ENCODE measurements at regions not wholly inside any gene's neighbourhood (a gene's known extent, or its start where the extent isn't known, plus 50 kb on each side); places are given as distances from the start of the nearest gene placed in this dataset.
"Not testable (repeated sequence)": the region's sequence is repeated elsewhere in the genome, so short reads cannot be mapped to it uniquely, and the experiment has no call there.

GRCh38 chr20:51175156-51175555, 152.2 kb upstream of the KCNG1 start:
- peaks cover 11% of the 10 kb centered on the region for H3K27me3 ChIP-seq (ENCODE audit: low read depth)
- no peak for DNase-seq (ENCODE audit: low spot score in 2 of 2)
- no peaks in the 10 kb centered on the region for H3K36me3 ChIP-seq (replicated peaks)
- no peaks in the 10 kb centered on the region for H3K4me1 ChIP-seq
- H3K9me3 ChIP-seq: no peaks in the 10 kb centered on the region
- in situ Hi-C loops (cut with MboI; ENCODE audit: low sequenced_read_pairs): no loop called here
- no peak overlapping the region for H3K4me3 ChIP-seq

GRCh38 chr20:51174536-51174935, 151.6 kb upstream of the KCNG1 start:
- Histone ChIP-seq H3K4me1 (no peaks in the 10 kb centered on the region), H3K27me3 (ENCODE audit: low read depth) (peaks cover 8% of the 10 kb centered on the region), H3K36me3 (replicated peaks) (no peaks in the 10 kb centered on the region), H3K9me3 (no peaks in the 10 kb centered on the region), H3K4me3 (no peak overlapping the region)
- DNase-seq (ENCODE audit: low spot score in 2 of 2): no peak
- in situ Hi-C loops (cut with MboI; ENCODE audit: low sequenced_read_pairs): no loop called here

- Histone ChIP-seq H3K36me3 (replicated peaks) (no peaks in the 10 kb centered on the region), H3K27me3 (ENCODE audit: low read depth) (peaks cover 7% of the 10 kb centered on the region; the same call in 1 of the 2 replicates), H3K9me3 (no peaks in the 10 kb centered on the region), H3K4me3 (no peak overlapping the region), H3K4me1 (no peaks in the 10 kb centered on the region)
- DNase-seq (ENCODE audit: low spot score in 2 of 2): no peak
- in situ Hi-C loops (cut with MboI; ENCODE audit: low sequenced_read_pairs): no loop called here
These were observed 149.9 kb upstream of the KCNG1 start for GRCh38 chr20:51172558-51173428.

DNA sequence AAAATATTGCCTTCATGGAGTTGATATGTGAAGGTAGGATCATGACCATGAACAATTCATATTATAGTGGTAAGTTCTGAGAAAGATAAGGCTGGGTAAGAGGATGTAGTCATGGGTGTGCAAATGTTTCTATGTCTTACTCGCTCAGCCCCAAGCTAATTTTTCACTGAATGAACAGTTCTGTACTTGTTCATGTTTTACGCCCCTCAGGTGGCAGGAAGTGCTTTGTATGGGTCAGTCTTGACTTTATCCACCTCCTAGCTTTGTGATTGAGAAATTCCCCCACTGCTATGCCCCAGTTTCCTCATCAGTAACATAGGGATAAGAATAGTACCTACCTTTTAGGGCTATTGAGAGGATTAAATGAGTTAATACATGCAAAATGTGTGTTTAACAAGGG, 148.2 kb upstream of the KCNG1 start:
- Histone ChIP-seq H3K4me1 (no peaks in the 10 kb centered on the region), H3K27me3 (ENCODE audit: low read depth) (peaks cover 7% of the 10 kb centered on the region; the same call in 1 of the 2 replicates), H3K9me3 (no peaks in the 10 kb centered on the region), H3K36me3 (replicated peaks) (no peaks in the 10 kb centered on the region), H3K4me3 (no peak overlapping the region)
- in situ Hi-C loops (cut with MboI; ENCODE audit: low sequenced_read_pairs): no loop called here
- DNase-seq (ENCODE audit: low spot score in 2 of 2): no peak

GRCh38 chr20:51169813-51170212, 146.9 kb upstream of the KCNG1 start:
- Histone ChIP-seq H3K27me3 (ENCODE audit: low read depth) (0 out of 2 replicates have a peak, but pooled peaks cover 3% of the 10 kb centered on the region), H3K4me3 (no peak overlapping the region), H3K36me3 (replicated peaks) (no peaks in the 10 kb centered on the region), H3K4me1 (no peaks in the 10 kb centered on the region), H3K9me3 (no peaks in the 10 kb centered on the region)
- in situ Hi-C loops (cut with MboI; ENCODE audit: low sequenced_read_pairs): no loop called here
- no peak for DNase-seq (ENCODE audit: low spot score in 2 of 2)

- H3K27me3 ChIP-seq (ENCODE audit: low read depth); H3K4me1 ChIP-seq; in situ Hi-C loops (cut with MboI; ENCODE audit: low sequenced_read_pairs); H3K4me3 ChIP-seq; H3K9me3 ChIP-seq; DNase-seq (ENCODE audit: low spot score in 2 of 2); H3K36me3 ChIP-seq (replicated peaks): not testable (repeated sequence)
These were observed 145.0 kb upstream of the KCNG1 start for GRCh38 chr20:51167911-51168310.

DNA sequence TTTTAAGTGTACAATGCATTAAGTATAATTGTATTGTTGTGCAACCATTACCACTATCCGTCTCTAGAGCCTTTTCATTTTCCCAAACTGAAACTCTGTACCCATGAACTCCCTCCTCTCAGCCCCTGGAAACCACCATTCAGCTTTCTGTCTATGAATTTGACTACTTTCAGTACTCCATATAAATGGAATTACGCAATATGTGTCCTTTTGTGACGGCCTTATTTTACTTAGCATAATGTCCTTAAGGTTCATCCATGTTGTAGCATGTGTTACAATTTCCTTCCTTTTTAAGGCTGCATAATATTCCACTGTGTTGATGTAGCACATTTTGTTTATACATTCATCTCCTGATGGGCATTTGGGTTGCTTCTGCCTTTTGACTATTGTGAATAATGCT, 143.6 kb upstream of the KCNG1 start:
- Histone ChIP-seq H3K27me3 (ENCODE audit: low read depth) (no peaks in the 10 kb centered on the region), H3K36me3 (replicated peaks) (no peaks in the 10 kb centered on the region)
- in situ Hi-C loops (cut with MboI; ENCODE audit: low sequenced_read_pairs): no loop called here

GRCh38 chr20:51165131-51165530, 142.2 kb upstream of the KCNG1 start:
- H3K27me3 ChIP-seq (ENCODE audit: low read depth): no peaks in the 10 kb centered on the region
- DNase-seq (ENCODE audit: low spot score in 2 of 2): no peak
- no peaks in the 10 kb centered on the region for H3K36me3 ChIP-seq (replicated peaks)
- no peaks in the 10 kb centered on the region for H3K9me3 ChIP-seq
- in situ Hi-C loops (cut with MboI; ENCODE audit: low sequenced_read_pairs): no loop called here
- H3K4me3 ChIP-seq: no peak overlapping the region
- H3K4me1 ChIP-seq: no peaks in the 10 kb centered on the region

More for the DNA sequence above, 143.6 kb upstream of the KCNG1 start:
- no peaks in the 10 kb centered on the region for H3K9me3 ChIP-seq
- H3K4me1 ChIP-seq: no peaks in the 10 kb centered on the region
- DNase-seq (ENCODE audit: low spot score in 2 of 2): no peak
- no peak overlapping the region for H3K4me3 ChIP-seq

- H3K9me3 ChIP-seq: no peaks in the 10 kb centered on the region
- in situ Hi-C loops (cut with MboI; ENCODE audit: low sequenced_read_pairs): no loop called here
- no peaks in the 10 kb centered on the region for H3K36me3 ChIP-seq (replicated peaks)
- DNase-seq (ENCODE audit: low spot score in 2 of 2): no peak
- H3K4me1 ChIP-seq: no peaks in the 10 kb centered on the region
- H3K27me3 ChIP-seq (ENCODE audit: low read depth): peaks cover under 1% of the 10 kb centered on the region; the same call in 1 of the 2 replicates
- H3K4me3 ChIP-seq: no peak overlapping the region
These were observed 141.8 kb upstream of the KCNG1 start for GRCh38 chr20:51164731-51165130.

- no peaks in the 10 kb centered on the region for H3K36me3 ChIP-seq (replicated peaks)
- H3K4me1 ChIP-seq: no peaks in the 10 kb centered on the region
- no peak overlapping the region for H3K4me3 ChIP-seq
- peaks cover 3% of the 10 kb centered on the region; the same call in 1 of the 2 replicates for H3K27me3 ChIP-seq (ENCODE audit: low read depth)
- no peaks in the 10 kb centered on the region for H3K9me3 ChIP-seq
- no peak for DNase-seq (ENCODE audit: low spot score in 2 of 2)
- in situ Hi-C loops (cut with MboI; ENCODE audit: low sequenced_read_pairs): no loop called here
These were observed 141.2 kb upstream of the KCNG1 start for GRCh38 chr20:51163996-51164600.

DNA sequence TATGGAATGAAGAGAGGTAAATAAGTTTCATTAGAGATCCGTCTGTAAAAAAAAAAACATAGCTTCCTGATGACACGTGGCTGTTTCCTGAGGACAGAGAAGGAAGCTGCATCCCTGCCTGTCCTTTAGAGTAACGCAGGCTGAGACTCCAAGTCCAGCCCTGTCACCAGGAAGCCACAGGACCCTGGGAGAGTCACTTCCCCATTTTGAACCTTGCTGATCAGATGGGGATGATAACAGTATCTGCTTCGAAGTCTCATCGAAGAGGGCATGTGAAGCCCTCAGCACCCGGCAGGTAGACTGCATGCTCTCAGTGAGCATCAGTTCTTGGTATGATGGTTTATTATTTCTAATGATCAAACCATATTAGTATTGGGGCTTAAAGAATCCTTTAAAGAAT, 139.1 kb upstream of the KCNG1 start:
- DNase-seq (ENCODE audit: low spot score in 2 of 2): no peak
- Histone ChIP-seq H3K27me3 (ENCODE audit: low read depth) (peaks cover 7% of the 10 kb centered on the region; the same call in 1 of the 2 replicates), H3K4me3 (no peak overlapping the region), H3K9me3 (no peaks in the 10 kb centered on the region), H3K36me3 (replicated peaks) (no peaks in the 10 kb centered on the region), H3K4me1 (no peaks in the 10 kb centered on the region)
- in situ Hi-C loops (cut with MboI; ENCODE audit: low sequenced_read_pairs): no loop called here

GRCh38 chr20:51160821-51161220, 137.9 kb upstream of the KCNG1 start:
- in situ Hi-C loops (cut with MboI; ENCODE audit: low sequenced_read_pairs): no loop called here
- Histone ChIP-seq H3K27me3 (ENCODE audit: low read depth) (peaks cover 10% of the 10 kb centered on the region; the same call in 1 of the 2 replicates), H3K36me3 (replicated peaks) (no peaks in the 10 kb centered on the region), H3K4me1 (no peaks in the 10 kb centered on the region), H3K9me3 (no peaks in the 10 kb centered on the region), H3K4me3 (no peak overlapping the region)
- no peak for DNase-seq (ENCODE audit: low spot score in 2 of 2)

- Histone ChIP-seq H3K9me3 (no peaks in the 10 kb centered on the region), H3K4me1 (no peaks in the 10 kb centered on the region), H3K4me3 (no peak overlapping the region), H3K27me3 (ENCODE audit: low read depth) (peaks cover 14% of the 10 kb centered on the region; the same call in 1 of the 2 replicates), H3K36me3 (replicated peaks) (no peaks in the 10 kb centered on the region)
- in situ Hi-C loops (cut with MboI; ENCODE audit: low sequenced_read_pairs): no loop called here
- DNase-seq (ENCODE audit: low spot score in 2 of 2): no peak
These were observed 137.1 kb upstream of the KCNG1 start for GRCh38 chr20:51159981-51160380.

DNA sequence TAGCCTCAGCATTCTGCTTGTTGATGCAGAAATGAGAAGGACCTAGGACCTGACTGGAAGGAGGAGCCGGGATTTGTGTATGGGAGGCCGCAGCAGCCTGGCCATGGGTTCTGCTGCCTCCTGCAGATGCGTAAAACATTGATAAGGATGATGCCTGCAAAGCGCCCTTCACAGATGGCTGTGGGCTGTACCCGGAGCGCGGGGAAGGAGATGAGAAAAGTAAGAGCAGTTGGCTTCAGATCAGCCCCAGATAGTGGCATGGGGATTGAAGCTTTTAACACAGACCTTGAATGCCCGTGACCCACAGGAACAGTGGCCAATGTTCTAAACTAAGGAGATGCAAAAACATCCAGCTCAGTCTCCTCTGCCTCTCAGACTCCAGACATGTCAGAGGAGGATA, 136.4 kb upstream of the KCNG1 start:
- Histone ChIP-seq H3K36me3 (replicated peaks) (no peaks in the 10 kb centered on the region), H3K9me3 (no peaks in the 10 kb centered on the region), H3K4me3 (no peak overlapping the region), H3K27me3 (ENCODE audit: low read depth) (peaks cover 15% of the 10 kb centered on the region; the same call in 1 of the 2 replicates), H3K4me1 (no peaks in the 10 kb centered on the region)
- in situ Hi-C loops (cut with MboI; ENCODE audit: low sequenced_read_pairs): no loop called here
- no peak for DNase-seq (ENCODE audit: low spot score in 2 of 2)

Data from HAP-1 (cell line).